HG02610 (cell line): ENCODE measurements at regions not wholly inside any gene's neighbourhood (a gene's known extent, or its start where the extent isn't known, plus 50 kb on each side); places are given as distances from the start of the nearest gene placed in this dataset.
A peak's percentile ranks its signal among the peaks of the same experiment; 100 is the strongest.
"Not testable (repeated sequence)": the region's sequence is repeated elsewhere in the genome, so short reads cannot be mapped to it uniquely, and the experiment has no call there.

Experiments used
- ATAC-seq: cut with Tn5 transposase; IDR thresholded peaks from one replicate; pipeline ENCODE4 v1.9.1; 2021; ENCODE audit warnings: mild to moderate bottlenecking, moderate library complexity; ENCODE audit not compliant: unreplicated experiment

DNA sequence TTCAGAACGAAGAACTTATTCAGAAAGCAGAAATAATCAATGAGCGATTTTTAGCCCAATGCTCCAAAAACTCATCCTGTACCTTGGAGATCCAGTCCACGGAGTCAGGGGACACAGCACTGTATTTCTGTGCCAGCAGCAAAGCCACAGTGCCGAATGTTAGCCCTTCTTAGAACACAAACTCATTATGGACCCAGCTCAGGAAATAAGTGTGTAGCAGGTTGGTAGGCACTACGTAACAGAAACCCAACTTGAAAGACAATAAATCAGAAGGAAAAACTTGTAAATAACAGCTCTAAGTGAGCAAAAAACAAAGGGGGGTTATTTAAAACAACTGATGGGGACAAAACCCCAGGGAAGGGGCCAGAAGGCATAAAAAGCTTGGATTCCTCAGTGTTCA lies 112.0 kb upstream of the PRSS1 start:
- ATAC-seq = no peak

DNA sequence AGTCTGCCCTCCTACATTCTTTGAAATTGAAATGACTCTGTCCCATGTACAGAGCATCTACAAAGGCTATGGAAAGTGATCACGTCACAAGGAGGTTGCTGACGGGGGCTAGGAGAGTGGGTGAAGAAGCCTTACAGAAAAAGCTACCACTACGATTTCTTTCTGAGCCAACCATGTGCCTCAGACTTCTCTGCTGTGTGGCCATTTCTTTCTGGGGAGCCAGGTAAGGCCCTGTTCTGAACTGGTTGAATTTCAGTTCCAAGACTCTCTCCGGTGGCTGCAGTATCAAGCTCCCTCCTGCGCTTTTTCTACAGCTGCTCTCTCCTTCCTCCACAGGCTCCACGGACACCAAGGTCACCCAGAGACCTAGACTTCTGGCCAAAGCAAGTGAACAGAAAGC lies 112.5 kb upstream of the PRSS1 start:
- no peak for ATAC-seq

DNA sequence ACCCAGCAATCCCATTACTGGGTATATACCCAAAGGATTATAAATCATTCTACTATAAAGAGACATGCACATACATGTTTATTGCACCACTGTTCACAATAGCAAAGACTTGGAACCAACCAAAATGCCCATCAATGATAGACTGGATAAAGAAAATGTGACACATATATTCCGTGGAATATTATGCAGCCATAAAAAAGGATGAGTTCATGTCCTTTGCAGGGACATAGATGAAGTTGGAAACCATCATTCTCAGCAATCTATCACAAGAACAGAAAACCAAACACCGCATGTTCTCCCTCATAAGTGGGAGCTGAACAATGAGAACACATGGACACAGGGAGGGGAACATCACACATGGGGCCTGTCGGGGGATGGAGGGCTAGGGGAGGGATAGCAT lies 113.2 kb upstream of the PRSS1 start:
- ATAC-seq = not testable (repeated sequence)

DNA sequence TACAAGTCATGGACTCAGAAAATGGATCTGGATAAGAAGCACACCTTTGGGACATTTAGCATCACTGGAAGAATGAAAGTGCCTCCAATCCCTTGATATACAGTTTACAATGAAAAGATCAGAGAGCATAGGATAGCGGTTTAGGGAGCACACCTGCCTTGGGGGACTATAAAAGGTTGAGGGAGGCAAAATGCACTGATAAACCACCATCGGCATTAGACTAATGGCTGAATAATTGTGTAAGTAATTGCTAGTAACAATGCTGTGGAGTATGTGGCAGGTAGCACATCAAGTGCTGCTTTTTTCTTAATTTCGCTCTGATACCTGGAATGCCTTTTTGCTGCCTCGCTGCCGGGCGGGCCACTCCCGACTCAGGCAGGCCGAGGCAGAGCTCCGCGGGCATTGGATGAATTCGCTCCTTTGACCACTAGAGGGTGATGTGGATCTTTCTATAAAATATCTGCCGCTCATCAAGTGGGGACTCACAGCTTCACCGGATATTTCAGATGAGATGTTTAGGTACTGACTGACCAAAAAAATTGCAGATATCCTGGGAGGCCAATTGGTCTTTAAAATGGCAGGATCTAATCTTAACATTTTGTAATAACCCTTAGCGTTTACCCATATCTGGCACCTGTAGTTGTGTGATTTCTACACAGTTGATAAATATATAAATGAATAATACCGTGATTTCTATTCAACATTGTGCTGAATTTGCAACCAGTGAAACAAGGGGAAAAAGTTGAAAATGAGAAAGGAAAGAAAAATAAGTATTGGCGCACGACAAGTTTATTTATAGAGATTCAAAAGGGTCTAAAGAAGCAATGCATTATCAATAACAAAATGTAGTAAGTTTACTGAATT lies 116.8 kb upstream of the PRSS1 start:
- ATAC-seq = peak; percentile 90

DNA sequence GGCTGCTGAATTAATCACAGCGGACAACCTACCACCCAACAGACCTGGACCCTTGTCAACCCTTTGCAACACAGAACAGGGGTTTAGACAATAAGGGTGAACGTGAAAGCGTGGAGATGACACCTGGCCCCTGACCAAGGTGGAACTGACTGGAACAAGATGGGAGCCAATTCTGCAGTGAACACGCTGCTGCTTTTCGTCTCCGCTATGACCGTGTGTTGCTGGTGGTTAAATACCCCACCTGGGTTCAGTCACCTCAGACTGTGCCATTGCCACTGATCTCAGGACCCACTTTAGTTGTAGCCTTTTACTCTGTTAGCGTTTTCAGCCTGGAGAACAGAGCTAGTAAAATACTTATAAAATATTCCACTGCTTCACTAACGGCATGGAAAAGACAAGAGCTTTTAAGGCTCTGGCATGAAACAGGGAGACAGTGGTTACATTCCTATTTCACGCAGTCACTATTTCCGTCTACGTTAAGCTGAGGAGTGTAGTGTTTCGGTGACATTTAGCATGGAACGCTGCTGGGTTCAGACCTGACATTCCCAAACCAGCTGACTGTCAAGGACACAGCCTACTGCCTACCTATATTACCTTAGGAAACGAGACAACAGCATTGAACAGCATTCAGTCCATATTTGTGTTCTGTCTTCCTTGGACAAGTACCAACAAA lies 119.5 kb upstream of the PRSS1 start:
- ATAC-seq = no peak

DNA sequence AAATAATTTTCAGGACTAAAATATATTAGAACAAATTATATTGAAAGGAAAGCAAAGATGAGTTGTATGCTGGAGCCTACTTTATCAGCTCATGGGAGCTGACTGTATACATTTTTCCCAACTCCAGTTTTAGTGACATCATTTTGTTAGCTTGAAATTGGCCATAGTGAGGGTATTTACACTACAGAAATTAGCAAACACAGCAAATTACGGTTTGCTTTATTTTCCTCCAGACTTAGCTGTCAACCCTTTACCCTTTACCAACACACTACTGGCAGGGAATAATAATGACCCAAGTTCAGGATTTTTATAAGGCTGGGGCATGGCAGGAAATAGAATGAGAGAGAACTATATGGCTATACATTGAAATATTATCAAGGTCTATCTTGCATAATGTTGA lies 120.3 kb upstream of the PRSS1 start:
- no peak for ATAC-seq

DNA sequence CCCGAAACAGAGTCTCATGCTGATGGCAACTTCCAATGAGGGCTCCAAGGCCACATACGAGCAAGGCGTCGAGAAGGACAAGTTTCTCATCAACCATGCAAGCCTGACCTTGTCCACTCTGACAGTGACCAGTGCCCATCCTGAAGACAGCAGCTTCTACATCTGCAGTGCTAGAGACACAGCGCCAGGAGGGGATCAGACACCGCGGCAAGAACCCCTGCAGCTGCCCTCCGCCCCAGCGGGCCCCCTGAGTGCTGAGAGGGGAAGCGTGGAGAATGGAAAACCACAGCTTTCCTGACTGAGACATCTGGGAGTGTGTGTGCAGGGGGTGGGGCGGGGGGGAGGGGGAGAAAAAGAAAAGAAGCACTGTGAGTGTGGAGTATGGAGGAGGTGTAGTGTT lies 122.0 kb upstream of the PRSS1 start:
- ATAC-seq = not testable (repeated sequence)

DNA sequence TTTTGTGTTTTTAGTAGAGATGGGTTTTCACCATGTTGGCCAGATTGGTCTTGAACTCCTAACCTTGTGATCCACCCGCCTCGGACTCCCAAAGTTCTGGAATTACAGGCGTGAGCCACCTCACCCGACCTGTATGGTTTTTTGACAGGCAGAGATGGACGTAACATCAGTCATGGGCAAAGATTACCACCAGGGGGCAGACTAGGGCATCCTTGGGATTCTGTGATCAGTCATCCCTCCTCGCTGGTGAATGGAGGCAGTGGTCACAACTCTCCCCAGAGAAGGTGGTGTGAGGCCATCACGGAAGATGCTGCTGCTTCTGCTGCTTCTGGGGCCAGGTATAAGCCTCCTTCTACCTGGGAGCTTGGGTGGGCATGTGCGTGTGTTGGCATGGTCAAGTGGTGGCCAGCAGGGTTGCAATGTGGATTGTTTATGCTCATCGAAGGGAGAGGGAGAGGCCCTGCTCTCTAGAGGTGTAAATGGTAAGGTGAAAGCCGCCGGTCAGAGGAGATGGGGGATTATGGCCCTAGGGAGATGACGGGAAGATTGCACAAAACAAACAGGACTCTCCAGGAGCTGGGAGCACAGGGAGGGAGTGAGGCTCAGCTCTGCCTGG lies 122.7 kb upstream of the PRSS1 start:
- ATAC-seq = peak; percentile 77

DNA sequence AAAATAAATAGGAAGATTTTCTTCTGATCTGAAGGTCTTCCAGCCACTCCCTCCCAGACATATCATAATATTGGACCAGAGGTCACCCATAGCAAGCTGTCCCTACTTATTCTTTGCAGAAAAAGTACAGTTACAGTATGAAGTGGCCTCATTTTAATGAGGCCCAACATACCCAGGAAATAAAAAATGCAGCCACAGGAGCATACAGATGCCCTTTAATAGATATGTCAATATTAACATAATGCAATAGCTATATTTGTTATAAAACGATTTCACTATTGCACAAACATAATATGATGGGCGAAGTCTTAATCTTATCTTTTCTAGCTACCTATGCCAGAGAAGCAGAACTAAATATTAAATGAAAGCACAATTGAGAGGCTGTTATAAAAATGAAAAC lies 124.1 kb upstream of the PRSS1 start:
- not testable (repeated sequence) for ATAC-seq

DNA sequence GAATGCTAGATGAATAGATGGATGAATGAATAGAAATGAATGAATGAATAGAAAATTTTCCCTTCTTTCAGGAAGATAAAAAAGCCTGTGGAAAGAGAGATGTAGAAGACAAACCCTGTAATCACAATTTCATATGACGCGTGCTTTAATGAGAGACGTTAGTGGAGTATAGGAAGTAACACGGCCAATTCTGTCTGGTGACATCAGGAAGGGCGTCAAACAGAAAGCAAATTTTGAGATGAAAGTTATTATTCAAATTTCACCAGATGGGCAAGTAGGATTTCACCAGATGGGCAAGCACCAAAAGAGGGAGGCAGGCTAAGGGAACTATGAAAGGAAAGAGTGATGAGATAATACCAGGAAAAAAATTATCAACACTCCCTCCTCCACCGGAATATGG lies 128.9 kb upstream of the PRSS1 start:
- no peak for ATAC-seq

DNA sequence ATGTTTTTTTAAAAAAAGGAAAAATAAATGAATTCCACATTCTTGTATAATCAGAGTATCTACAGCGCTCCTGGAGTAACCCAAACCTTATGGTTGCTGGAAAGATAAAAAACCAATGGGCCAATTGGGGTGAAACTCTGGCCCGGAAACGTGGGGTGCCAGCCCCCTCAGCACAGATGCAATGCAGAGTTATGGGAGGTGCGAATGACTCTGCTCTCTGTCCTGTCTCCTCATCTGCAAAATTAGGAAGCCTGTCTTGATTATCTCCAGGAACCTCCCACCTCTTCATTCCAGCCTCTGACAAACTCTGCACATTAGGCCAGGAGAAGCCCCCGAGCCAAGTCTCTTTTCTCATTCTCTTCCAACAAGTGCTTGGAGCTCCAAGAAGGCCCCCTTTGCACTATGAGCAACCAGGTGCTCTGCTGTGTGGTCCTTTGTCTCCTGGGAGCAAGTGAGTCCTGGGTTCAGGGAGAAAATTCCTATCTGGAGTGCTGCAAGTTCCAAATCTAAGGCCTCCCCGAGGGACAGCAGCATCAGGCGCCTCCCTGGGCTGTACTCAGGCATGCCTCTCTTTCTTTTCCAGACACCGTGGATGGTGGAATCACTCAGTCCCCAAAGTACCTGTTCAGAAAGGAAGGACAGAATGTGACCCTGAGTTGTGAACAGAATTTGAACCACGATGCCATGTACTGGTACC lies 130.5 kb upstream of the PRSS1 start:
- no peak for ATAC-seq

DNA sequence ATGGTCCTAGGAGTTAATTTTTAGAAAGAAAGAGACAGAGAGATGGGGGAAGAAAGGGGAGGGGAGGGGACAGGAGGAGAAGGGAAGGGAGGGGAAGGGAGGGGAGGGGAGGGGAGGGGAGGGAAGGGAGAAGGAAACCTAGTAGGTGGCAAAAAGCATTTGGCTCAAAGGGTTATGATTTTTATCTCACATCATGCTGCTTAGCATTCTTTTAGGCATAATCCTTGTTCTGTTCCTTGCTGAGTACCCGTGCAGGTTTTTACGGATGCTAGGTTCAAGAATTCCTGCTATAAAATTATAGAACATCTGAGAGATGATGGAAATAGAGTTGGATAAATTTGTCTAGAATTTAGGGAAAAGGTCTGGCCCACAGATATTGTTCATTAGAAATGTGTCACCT lies 132.4 kb upstream of the PRSS1 start:
- ATAC-seq = no peak

DNA sequence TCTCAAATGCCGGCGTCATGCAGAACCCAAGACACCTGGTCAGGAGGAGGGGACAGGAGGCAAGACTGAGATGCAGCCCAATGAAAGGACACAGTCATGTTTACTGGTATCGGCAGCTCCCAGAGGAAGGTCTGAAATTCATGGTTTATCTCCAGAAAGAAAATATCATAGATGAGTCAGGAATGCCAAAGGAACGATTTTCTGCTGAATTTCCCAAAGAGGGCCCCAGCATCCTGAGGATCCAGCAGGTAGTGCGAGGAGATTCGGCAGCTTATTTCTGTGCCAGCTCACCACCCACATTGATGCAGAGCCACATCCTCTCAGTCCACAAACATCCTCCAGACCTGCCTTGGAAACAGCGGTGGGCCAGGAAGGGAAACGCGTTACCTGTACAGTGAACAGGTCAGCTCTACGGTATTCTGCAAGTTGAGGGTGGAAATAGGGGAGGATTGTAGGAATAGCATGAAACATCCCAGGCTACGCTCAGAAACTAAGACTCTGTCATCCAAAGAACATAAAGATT lies 133.1 kb upstream of the PRSS1 start:
- ATAC-seq = no peak

DNA sequence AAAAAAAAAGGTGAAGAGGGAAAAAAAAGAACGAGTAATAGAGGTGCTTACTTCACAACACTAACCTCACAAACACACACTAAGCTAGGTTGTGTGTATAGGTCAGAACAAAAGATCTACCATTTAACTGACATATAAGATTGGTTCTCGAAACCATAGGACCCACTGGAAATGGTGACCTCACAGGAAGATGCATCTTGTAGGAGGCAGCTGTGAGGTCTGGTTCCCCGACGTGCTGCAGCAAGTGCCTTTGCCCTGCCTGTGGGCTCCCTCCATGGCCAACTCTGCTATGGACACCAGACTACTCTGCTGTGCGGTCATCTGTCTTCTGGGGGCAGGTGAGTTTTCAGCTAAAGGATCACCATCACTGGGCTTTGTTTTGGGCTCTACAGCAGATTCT lies 133.8 kb upstream of the PRSS1 start:
- no peak for ATAC-seq

DNA sequence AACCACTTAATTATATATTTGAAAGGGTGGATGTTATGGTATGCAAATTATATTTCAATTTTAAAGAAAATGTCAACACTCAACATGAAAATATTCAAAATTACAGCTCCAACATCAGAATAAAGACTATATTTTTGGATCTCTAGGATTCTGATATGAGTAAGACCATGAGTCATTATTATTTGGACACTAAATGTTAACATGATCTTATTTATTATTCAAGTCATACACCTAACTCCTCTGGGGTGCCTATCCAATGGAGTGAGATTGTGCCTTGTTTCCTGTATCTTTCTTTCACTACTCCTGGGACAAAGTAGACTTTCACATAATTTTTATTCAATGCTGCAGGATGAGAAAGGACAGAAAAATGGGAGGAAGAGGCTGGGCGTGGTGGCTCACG lies 135.2 kb upstream of the PRSS1 start:
- ATAC-seq = no peak

DNA sequence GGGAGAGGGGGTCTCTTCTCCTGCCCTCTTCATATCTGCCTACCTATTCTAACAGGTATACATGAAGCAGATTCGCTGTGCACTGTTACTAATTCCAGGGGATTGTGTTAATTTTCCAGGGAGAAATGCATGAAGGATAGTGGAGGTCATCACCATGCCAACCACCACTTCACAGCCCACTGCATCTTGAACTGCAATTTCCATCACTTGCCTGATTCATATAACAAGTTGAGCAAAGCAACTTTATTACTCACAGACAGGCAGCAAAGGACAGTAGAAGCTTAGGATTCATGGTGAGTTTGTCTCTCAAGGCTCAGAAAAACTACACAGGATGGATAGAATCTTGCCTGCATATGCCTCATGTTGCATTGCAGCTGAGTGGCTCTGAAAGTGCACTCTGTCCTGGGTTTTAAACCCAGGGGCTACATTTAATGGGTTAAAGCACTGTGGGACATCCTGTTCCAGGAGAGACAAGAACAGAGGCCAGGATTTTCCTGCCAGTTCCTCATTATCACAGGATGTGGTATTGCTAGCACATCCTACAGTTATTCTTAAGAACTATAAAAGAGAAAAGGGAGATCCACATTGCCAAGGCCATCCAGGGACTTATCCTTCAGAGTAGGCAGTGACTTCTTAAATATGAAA lies 136.9 kb upstream of the PRSS1 start:
- ATAC-seq = no peak

DNA sequence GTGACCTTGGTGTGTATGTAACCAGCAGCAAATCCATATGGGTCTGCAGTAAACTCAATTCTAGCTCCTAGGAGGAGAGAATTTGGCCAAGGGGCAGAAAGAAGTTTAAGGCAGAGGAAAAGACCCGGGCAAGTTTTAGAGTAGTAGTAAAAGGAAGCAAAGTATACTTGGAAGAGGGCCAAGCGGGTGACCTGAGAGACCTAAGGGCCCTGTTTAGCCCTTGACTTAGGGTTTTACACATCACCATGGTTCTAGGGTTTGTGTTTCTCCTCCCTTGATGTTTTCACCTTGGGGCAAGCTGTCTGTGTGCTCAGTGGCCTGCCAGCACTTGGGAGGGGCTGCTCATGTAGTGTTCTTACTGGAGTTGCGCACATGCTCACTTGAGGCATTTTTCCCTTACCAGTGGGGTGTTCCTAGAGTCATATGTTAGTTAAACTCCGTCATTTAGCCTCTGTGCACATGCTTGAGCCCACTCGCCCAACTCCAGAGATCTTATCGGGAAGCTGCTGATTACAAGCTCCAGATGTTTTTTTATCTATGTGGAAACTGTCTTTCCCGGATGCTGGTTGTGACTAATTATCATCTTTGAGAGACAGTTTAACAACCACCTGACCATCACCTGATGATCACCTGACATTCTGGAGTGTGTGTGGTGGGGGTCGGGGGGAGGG lies 137.6 kb upstream of the PRSS1 start:
- ATAC-seq = no peak

DNA sequence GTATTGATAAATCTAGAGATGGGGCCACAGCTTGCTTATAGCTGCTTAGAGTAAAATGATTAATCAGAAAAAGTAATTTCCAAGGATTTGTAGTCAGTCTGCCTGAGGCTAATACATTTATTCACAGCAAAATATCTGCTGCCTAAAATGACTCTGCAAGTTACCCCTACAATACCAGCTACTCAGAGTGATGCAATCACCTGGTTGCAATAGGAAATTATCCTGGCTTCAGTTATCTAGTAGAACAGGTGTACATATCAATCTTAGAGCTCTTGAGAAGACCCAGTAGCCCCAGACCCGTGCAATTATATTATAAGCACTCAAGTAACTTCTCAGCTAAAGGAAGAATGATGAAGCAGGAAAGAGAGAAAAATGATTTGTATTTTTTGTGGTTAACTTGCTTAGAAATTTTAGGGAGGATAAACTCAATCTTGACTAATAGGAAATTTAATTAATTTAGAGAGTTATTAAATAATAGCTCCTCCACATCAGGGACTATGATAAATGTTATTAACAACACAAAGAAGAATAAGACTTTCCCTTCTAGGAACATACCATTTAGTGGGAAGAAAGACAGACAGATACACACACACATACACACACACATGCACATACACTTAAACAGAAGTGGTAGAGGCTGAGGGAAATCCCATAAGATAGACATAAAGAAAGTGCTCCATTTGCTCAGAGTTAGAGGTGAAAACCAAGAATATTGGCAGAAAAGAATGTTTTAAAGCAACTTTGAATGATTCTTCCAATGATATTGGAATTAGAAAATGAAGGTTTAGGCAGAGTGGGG lies 140.4 kb upstream of the PRSS1 start:
- no peak for ATAC-seq

DNA sequence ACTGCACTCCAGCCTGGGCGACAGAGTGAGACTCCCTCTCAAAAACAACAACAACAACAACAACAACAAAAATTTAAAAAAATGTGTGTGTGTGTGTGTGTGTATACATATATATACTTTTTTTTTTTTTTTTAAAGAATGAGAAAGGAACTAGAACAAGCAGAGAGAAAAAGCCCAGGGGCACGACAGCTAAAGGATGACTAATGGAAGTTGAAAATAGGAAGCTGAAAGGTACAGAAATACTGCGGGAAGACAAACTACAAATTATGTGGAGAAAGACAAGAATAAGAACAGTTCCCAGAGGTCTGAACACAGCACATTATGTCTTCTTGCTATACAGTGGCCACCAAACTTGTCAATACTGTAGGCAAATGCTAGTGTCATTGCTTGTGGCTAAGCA lies 141.9 kb upstream of the PRSS1 start:
- no peak for ATAC-seq
